HEK293 (cell line): ENCODE measurements at regions not wholly inside any gene's neighbourhood (a gene's known extent, or its start where the extent isn't known, plus 50 kb on each side); places are given as distances from the start of the nearest gene placed in this dataset.

ENCODE experiments used
- CTCF ChIA-PET: fragments of 350-600 bp; formaldehyde crosslinking; extraction: SDS; loops from one replicate; lab custom pipeline; 2021; ENCODE audit warnings: antibody characterized with exemption; lab: Yijun Ruan, JAX
- POLR2A ChIA-PET: fragments of 300-600 bp; formaldehyde crosslinking; extraction: SDS; loops from one replicate; lab custom pipeline; 2020; ENCODE audit warnings: antibody characterized with exemption, inconsistent platforms; lab: Yijun Ruan, JAX
- H3K27ac ChIP-seq: fragments of 200-500 bp; sonication (Bioruptor generic); 2 replicates; pipeline ENCODE4 v1.5.1; 2014; ENCODE audit warnings: low read depth, low read length, control low read depth, inconsistent platforms; ENCODE audit errors: extremely low read depth
- H3K36me3 ChIP-seq, 2 experiments: fragments of 200-500 bp in 1 of 2; sonication (Bioruptor generic) in 1 of 2; 1 replicate in 1 of 2; 2 replicates in 1 of 2; pipeline ENCODE4 v1.5.1; 2014 to 2017; ENCODE audit warnings: inconsistent platforms in 2 of 2, low read length in 2 of 2; ENCODE audit not compliant: control insufficient read depth in 2 of 2, insufficient read depth in 1 of 2
- H3K4me1 ChIP-seq: fragments of 200-500 bp; sonication (Bioruptor generic); 2 replicates; pipeline ENCODE4 v1.5.1; 2014; ENCODE audit warnings: mild to moderate bottlenecking, low read length, inconsistent platforms; ENCODE audit not compliant: control insufficient read depth, insufficient read depth
- H3K4me3 ChIP-seq: 2 replicates; pipeline ENCODE4 v1.5.1; 2011; ENCODE audit warnings: low read depth, mild to moderate bottlenecking, control low read depth, low read length, moderate library complexity
- H3K9me3 ChIP-seq: fragments of 200-500 bp; sonication (Bioruptor generic); 2 replicates; pipeline ENCODE4 v1.5.1; 2014; ENCODE audit warnings: low read depth, low read length, inconsistent platforms; ENCODE audit not compliant: control insufficient read depth, insufficient read depth
- SETDB1 ChIP-seq: IDR thresholded peaks from one replicate; pipeline ENCODE4 v1.6.1; 2017; ENCODE audit warnings: mild to moderate bottlenecking, low read length, moderate library complexity, mixed read lengths; ENCODE audit not compliant: insufficient read length
- ZBTB17 ChIP-seq: fragments of 450-650 bp; formaldehyde crosslinking; IDR thresholded peaks from 2 replicates; pipeline ENCODE4 v1.5.1; 2016; ENCODE audit warnings: missing biosample characterization, missing genetic modification characterization
- ZNF211 ChIP-seq: fragments of 450-650 bp; formaldehyde crosslinking; IDR thresholded peaks from 2 replicates; pipeline ENCODE4 v1.5.1; 2016; ENCODE audit warnings: low read depth, missing biosample characterization, missing genetic modification characterization
- ZNF24 ChIP-seq: fragments of 450-650 bp; formaldehyde crosslinking; IDR thresholded peaks from 2 replicates; pipeline ENCODE4 v1.5.1; 2016; ENCODE audit warnings: missing biosample characterization, missing genetic modification characterization
- ZNF600 ChIP-seq: fragments of 450-650 bp; formaldehyde crosslinking; IDR thresholded peaks from 2 replicates; pipeline ENCODE4 v1.5.1; 2016; ENCODE audit warnings: missing biosample characterization, missing genetic modification characterization
- ZNF768 ChIP-seq: fragments of 450-650 bp; formaldehyde crosslinking; IDR thresholded peaks from 2 replicates; pipeline ENCODE4 v1.5.1; 2018; ENCODE audit warnings: missing biosample characterization, mild to moderate bottlenecking, missing genetic modification characterization
- TF ChIP-seq, protein P1 (sequence below): fragments of 450-650 bp; formaldehyde crosslinking; IDR thresholded peaks from 2 replicates; pipeline ENCODE4 v1.5.1; 2017; ENCODE audit warnings: missing biosample characterization, missing genetic modification characterization
- TF ChIP-seq, protein P2 (sequence below): fragments of 450-650 bp; IDR thresholded peaks from 2 replicates; pipeline ENCODE4 v1.5.1; 2018; ENCODE audit warnings: missing biosample characterization, mild to moderate bottlenecking, missing genetic modification characterization
- TF ChIP-seq, protein P3 (sequence below): fragments of 450-650 bp; formaldehyde crosslinking; IDR thresholded peaks from 2 replicates; pipeline ENCODE4 v1.5.1; 2017; ENCODE audit warnings: missing biosample characterization, mild to moderate bottlenecking, missing genetic modification characterization, moderate library complexity

DNA sequence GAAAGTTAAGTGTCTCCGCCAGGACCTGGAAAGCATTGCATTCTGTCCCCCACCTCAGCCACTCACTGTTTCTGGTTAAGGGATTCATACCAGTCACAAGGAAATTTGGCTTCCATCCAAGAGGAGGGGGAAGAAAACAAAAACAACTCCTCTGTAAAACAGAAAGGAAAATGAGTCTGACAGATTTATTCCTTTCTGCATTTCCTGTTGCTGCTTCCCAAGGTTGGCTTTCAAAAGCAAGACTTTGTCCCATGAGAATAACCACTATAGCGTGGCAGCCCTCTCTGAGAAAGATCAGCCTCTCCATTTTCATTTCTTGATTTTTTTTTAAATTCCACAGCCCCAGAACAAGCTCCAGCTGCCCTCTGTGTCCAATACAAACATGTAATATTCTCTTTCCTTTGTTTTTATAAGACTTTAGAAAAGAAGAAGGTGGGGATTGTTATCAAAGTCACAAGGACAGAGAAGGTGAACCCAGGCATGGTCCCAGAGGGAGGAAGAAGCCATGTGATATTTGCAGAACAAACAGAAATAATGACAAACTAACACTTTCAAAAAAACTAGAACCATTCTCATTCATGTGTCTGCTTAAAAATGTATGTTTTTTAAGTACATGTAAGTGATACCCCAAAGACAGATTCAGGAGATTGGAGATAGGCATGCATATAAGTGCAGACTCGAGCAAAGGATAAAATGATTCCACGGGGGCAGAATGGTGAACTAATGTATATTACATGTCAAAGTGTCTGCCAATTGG is 90.7 kb upstream of the DCLK2 start:
- peak overlapping the region; percentile 2; the same call in 1 of the 2 replicates for H3K27ac ChIP-seq
- ChIA-PET POLR2A (no interaction called here), CTCF (no interaction called here)
- TF ChIP-seq, protein P1, sequence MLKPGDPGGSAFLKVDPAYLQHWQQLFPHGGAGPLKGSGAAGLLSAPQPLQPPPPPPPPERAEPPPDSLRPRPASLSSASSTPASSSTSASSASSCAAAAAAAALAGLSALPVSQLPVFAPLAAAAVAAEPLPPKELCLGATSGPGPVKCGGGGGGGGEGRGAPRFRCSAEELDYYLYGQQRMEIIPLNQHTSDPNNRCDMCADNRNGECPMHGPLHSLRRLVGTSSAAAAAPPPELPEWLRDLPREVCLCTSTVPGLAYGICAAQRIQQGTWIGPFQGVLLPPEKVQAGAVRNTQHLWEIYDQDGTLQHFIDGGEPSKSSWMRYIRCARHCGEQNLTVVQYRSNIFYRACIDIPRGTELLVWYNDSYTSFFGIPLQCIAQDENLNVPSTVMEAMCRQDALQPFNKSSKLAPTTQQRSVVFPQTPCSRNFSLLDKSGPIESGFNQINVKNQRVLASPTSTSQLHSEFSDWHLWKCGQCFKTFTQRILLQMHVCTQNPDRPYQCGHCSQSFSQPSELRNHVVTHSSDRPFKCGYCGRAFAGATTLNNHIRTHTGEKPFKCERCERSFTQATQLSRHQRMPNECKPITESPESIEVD (tag by site-specific recombination): peak; percentile 49; the same call in 1 of the 2 replicates
- TF ChIP-seq ZNF768 (tag by site-specific recombination) (no peak), ZNF24 (tag by site-specific recombination) (no peak), ZBTB17 (tag by site-specific recombination) (peak; percentile 51)
- TF ChIP-seq, protein P2, sequence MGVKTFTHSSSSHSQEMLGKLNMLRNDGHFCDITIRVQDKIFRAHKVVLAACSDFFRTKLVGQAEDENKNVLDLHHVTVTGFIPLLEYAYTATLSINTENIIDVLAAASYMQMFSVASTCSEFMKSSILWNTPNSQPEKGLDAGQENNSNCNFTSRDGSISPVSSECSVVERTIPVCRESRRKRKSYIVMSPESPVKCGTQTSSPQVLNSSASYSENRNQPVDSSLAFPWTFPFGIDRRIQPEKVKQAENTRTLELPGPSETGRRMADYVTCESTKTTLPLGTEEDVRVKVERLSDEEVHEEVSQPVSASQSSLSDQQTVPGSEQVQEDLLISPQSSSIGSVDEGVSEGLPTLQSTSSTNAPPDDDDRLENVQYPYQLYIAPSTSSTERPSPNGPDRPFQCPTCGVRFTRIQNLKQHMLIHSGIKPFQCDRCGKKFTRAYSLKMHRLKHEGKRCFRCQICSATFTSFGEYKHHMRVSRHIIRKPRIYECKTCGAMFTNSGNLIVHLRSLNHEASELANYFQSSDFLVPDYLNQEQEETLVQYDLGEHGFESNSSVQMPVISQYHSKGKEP (tag by site-specific recombination): peak; percentile 71; the same call in 1 of the 2 replicates
- H3K36me3 ChIP-seq: no peaks in the 10 kb centered on the region
- no peak overlapping the region for H3K4me3 ChIP-seq
- H3K4me1 ChIP-seq: peaks cover 14% of the 10 kb centered on the region
- H3K9me3 ChIP-seq: no peaks in the 10 kb centered on the region

DNA sequence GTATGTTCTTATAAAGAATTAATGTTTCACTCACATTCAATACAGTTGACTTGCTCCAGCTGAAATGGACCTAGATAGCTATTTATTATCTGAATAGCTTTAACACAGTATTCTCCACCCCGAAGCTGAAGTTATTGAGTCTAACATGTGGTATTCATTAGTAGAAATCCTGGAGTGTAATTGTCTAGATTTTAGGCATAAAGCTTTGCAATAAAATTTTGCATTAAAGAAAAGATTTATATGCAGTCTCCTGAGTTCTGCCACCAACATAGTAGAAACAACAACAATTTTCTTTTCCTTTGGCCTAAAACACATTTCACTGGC is 90.2 kb upstream of the DCLK2 start:
- peak overlapping the region; percentile 2; the same call in 1 of the 2 replicates for H3K27ac ChIP-seq
- peaks cover 14% of the 10 kb centered on the region for H3K4me1 ChIP-seq
- H3K9me3 ChIP-seq: no peaks in the 10 kb centered on the region
- TF ChIP-seq, protein P3, sequence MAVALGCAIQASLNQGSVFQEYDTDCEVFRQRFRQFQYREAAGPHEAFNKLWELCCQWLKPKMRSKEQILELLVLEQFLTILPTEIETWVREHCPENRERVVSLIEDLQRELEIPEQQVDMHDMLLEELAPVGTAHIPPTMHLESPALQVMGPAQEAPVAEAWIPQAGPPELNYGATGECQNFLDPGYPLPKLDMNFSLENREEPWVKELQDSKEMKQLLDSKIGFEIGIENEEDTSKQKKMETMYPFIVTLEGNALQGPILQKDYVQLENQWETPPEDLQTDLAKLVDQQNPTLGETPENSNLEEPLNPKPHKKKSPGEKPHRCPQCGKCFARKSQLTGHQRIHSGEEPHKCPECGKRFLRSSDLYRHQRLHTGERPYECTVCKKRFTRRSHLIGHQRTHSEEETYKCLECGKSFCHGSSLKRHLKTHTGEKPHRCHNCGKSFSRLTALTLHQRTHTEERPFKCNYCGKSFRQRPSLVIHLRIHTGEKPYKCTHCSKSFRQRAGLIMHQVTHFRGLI (tag by site-specific recombination): no peak
- TF ChIP-seq SETDB1: no peak
- TF ChIP-seq, protein P2 (tag by site-specific recombination): 0 out of 2 replicates have a peak, but pooled peaks have one; percentile 11
- no peaks in the 10 kb centered on the region for H3K36me3 ChIP-seq
- ChIA-PET CTCF (no interaction called here), POLR2A (no interaction called here)
- no peak overlapping the region for H3K4me3 ChIP-seq

GRCh38 chr4:149993030-149993429 is 85.2 kb upstream of the DCLK2 start:
- Histone ChIP-seq H3K27ac (no peak overlapping the region), H3K36me3 (no peaks in the 10 kb centered on the region), H3K9me3 (no peaks in the 10 kb centered on the region), H3K4me1 (peaks cover 2% of the 10 kb centered on the region; the same call in 1 of the 2 replicates), H3K4me3 (no peak overlapping the region)
- CTCF ChIA-PET: no interaction called here
- TF ChIP-seq ZNF600 (tag by site-specific recombination) (no peak), ZNF211 (no peak)
- POLR2A ChIA-PET: no interaction called here
